H9 (cell line): ENCODE measurements at regions not wholly inside any gene's neighbourhood (a gene's known extent, or its start where the extent isn't known, plus 50 kb on each side); places are given as distances from the start of the nearest gene placed in this dataset.

Source experiments
- DNase-seq: peaks from one replicate; pipeline ENCODE4 v3.0.0-alpha.2; 2017
- H2AFZ ChIP-seq: one replicate; pipeline ENCODE4 v1.6.1; 2013; ENCODE audit warnings: mild to moderate bottlenecking, low read length, control low read depth, moderate library complexity
- H2AK5ac ChIP-seq: 2 replicates; pipeline ENCODE4 v1.6.1; 2013; ENCODE audit warnings: low read length, control low read depth, mixed read lengths; ENCODE audit not compliant: insufficient read length
- H2BK120ac ChIP-seq: one replicate; pipeline ENCODE4 v1.6.1; 2013; ENCODE audit warnings: low read depth, mild to moderate bottlenecking, low read length, control low read depth, inconsistent platforms; ENCODE audit not compliant: poor library complexity, severe bottlenecking
- H2BK12ac ChIP-seq: 2 replicates; pipeline ENCODE4 v1.6.1; 2013; ENCODE audit warnings: low read length, control low read depth, mixed read lengths, low read depth; ENCODE audit not compliant: insufficient read length
- H2BK15ac ChIP-seq: 2 replicates; pipeline ENCODE4 v1.6.1; 2013; ENCODE audit warnings: low read depth, low read length, control low read depth
- H2BK20ac ChIP-seq: one replicate; pipeline ENCODE4 v1.6.1; 2013; ENCODE audit warnings: low read depth, mild to moderate bottlenecking, low read length, control low read depth, inconsistent platforms; ENCODE audit not compliant: poor library complexity, severe bottlenecking
- H2BK5ac ChIP-seq: 2 replicates; pipeline ENCODE4 v1.6.1; 2013; ENCODE audit warnings: low read length, control low read depth, mixed read lengths; ENCODE audit not compliant: insufficient read length
- H3K14ac ChIP-seq: 2 replicates; pipeline ENCODE4 v1.6.1; 2013; ENCODE audit warnings: low read length, control low read depth; ENCODE audit not compliant: insufficient read depth
- H3K18ac ChIP-seq: 2 replicates; pipeline ENCODE4 v1.6.1; 2013; ENCODE audit warnings: low read depth, mild to moderate bottlenecking, mixed read lengths, low read length, control low read depth; ENCODE audit not compliant: insufficient read length
- H3K23ac ChIP-seq: 2 replicates; pipeline ENCODE4 v1.6.1; 2013; ENCODE audit warnings: low read length, control low read depth, mixed read lengths, low read depth; ENCODE audit not compliant: insufficient read length
- H3K23me2 ChIP-seq: 2 replicates; pipeline ENCODE4 v1.6.1; 2013; ENCODE audit warnings: low read depth, mild to moderate bottlenecking, mixed read lengths, low read length, control low read depth; ENCODE audit not compliant: insufficient read length, poor library complexity, severe bottlenecking
- H3K27ac ChIP-seq: 2 replicates; pipeline ENCODE4 v1.5.1; 2013; ENCODE audit warnings: low read length, control low read depth, mixed read lengths, low read depth; ENCODE audit not compliant: insufficient read length
- H3K27me3 ChIP-seq: 2 replicates; pipeline ENCODE4 v1.6.1; 2013; ENCODE audit warnings: low read length, control low read depth, inconsistent platforms; ENCODE audit not compliant: insufficient read depth
- H3K4ac ChIP-seq: 2 replicates; pipeline ENCODE4 v1.6.1; 2013; ENCODE audit warnings: low read depth, mild to moderate bottlenecking, control low read depth, inconsistent platforms, low read length, moderate library complexity
- H3K4me1 ChIP-seq: 2 replicates; pipeline ENCODE4 v1.6.1; 2013; ENCODE audit warnings: low read length, control low read depth, inconsistent platforms; ENCODE audit not compliant: insufficient read depth
- H3K4me2 ChIP-seq: 2 replicates; pipeline ENCODE4 v1.6.1; 2013; ENCODE audit warnings: low read length, control low read depth, mixed read lengths; ENCODE audit not compliant: insufficient read length, insufficient read depth
- H3K56ac ChIP-seq: 2 replicates; pipeline ENCODE4 v1.6.1; 2013; ENCODE audit warnings: low read depth, mild to moderate bottlenecking, mixed read lengths, low read length, control low read depth; ENCODE audit not compliant: insufficient read length
- H3K79me1 ChIP-seq: 2 replicates; pipeline ENCODE4 v1.6.1; 2013; ENCODE audit warnings: low read depth, mild to moderate bottlenecking, moderate library complexity, low read length, control low read depth, inconsistent platforms; ENCODE audit not compliant: insufficient read depth, poor library complexity, severe bottlenecking
- H3K79me2 ChIP-seq: 2 replicates; pipeline ENCODE4 v1.6.1; 2013; ENCODE audit warnings: low read length, control low read depth, inconsistent platforms; ENCODE audit not compliant: insufficient read depth
- H3K9ac ChIP-seq: 2 replicates; pipeline ENCODE4 v1.6.1; 2013; ENCODE audit warnings: low read length, control low read depth, mixed read lengths; ENCODE audit not compliant: insufficient read length; ENCODE audit errors: extremely low read depth
- H3K9me3 ChIP-seq: one replicate; pipeline ENCODE4 v1.6.1; 2013; ENCODE audit warnings: low read depth, low read length, inconsistent platforms; ENCODE audit not compliant: control insufficient read depth
- H3T11ph ChIP-seq: one replicate; pipeline ENCODE4 v1.6.1; 2013; ENCODE audit warnings: mild to moderate bottlenecking, low read length, control low read depth, inconsistent platforms
- H4K20me1 ChIP-seq: one replicate; pipeline ENCODE4 v1.6.1; 2013; ENCODE audit not compliant: control insufficient read depth, insufficient read length, insufficient read depth
- H4K5ac ChIP-seq: 2 replicates; pipeline ENCODE4 v1.6.1; 2013; ENCODE audit warnings: low read depth, mild to moderate bottlenecking, mixed read lengths, low read length, control low read depth; ENCODE audit not compliant: insufficient read length
- H4K8ac ChIP-seq: replicated peaks from 2 replicates; pipeline ENCODE4 v1.6.1; 2013; ENCODE audit warnings: low read length, control low read depth, mixed read lengths, low read depth; ENCODE audit not compliant: insufficient read length
- H4K91ac ChIP-seq: 2 replicates; pipeline ENCODE4 v1.6.1; 2013; ENCODE audit warnings: low read depth, mild to moderate bottlenecking, moderate library complexity, mixed read lengths, low read length, control low read depth; ENCODE audit not compliant: insufficient read length
- H3K27ac Mint-ChIP-seq, 3 experiments: 2 replicates in 2 of 3; 3 replicates in 1 of 3; pipeline ENCODE4 v1.8.0; 2020 to 2021; ENCODE audit warnings: mixed read lengths in 3 of 3, mild to moderate bottlenecking in 1 of 3, moderate library complexity in 1 of 3
- H3K27me3 Mint-ChIP-seq: 2 replicates; pipeline ENCODE4 v1.8.0; 2021; ENCODE audit warnings: low read depth, mild to moderate bottlenecking, moderate library complexity, mixed read lengths
- H3K36me3 Mint-ChIP-seq, 3 experiments: 2 replicates in 2 of 3; 3 replicates in 1 of 3; pipeline ENCODE4 v1.8.0; 2020 to 2021; ENCODE audit warnings: low read depth in 3 of 3, mixed read lengths in 3 of 3; ENCODE audit not compliant: insufficient read depth in 1 of 3
- H3K4me1 Mint-ChIP-seq, 2 experiments: 2 replicates each; pipeline ENCODE4 v1.8.0; 2020; ENCODE audit warnings: mixed read lengths in 2 of 2
- H3K4me3 Mint-ChIP-seq, 2 experiments: 2 replicates in 1 of 2; 3 replicates in 1 of 2; pipeline ENCODE4 v1.8.0; 2020 to 2021; ENCODE audit warnings: mild to moderate bottlenecking in 2 of 2, mixed read lengths in 2 of 2, moderate library complexity in 1 of 2
- H3K9me3 Mint-ChIP-seq, 2 experiments: 2 replicates in 1 of 2; 3 replicates in 1 of 2; pipeline ENCODE4 v1.8.0; 2020; ENCODE audit warnings: mild to moderate bottlenecking in 2 of 2, mixed read lengths in 2 of 2, moderate library complexity in 1 of 2
- CTCF ChIP-seq: fragments of 200-600 bp; sonication (generic); conservative IDR thresholded peaks from 3 replicates; pipeline ENCODE4 v1.8.0; 2021; ENCODE audit warnings: antibody characterized with exemption, mild to moderate bottlenecking
- WGBS: extraction: QIAGEN DNeasy Blood & Tissue Kit; methylation state at CpG from one replicate; pipeline ENCODE4 v1.1.7; 2013; ENCODE audit warnings: missing lambda C conversion rate, low lambda C conversion rate, mixed read lengths; ENCODE audit not compliant: insufficient read length; ENCODE audit errors: extremely low coverage; 5-methylcytosine and 5-hydroxymethylcytosine counted together

GRCh38 chr15:99476413-99477222, 89.2 kb upstream of the MEF2A start:
- Histone ChIP-seq H4K8ac (no peak overlapping the region), H3K27ac (no peak overlapping the region), H3K27me3 (no peaks in the 10 kb centered on the region), H2AFZ (no peak overlapping the region), H3K23ac (no peak overlapping the region), H2BK20ac (no peak overlapping the region), H2BK5ac (no peak overlapping the region), H3K4me1 (no peaks in the 10 kb centered on the region), H3K79me1 (no peaks in the 10 kb centered on the region), H2AK5ac (no peak overlapping the region), H2BK12ac (no peak overlapping the region), H3K4me2 (no peak overlapping the region), H4K5ac (no peak overlapping the region), H3K79me2 (no peaks in the 10 kb centered on the region), H3T11ph (no peak overlapping the region), H2BK120ac (no peak overlapping the region), H2BK15ac (no peak overlapping the region), H3K9me3 (no peaks in the 10 kb centered on the region), H3K56ac (no peak overlapping the region), H3K9ac (no peak overlapping the region), H3K18ac (peak overlapping the region; percentile 1), H3K14ac (no peak overlapping the region; the same call in 1 of the 2 replicates), H3K23me2 (no peaks in the 10 kb centered on the region), H3K4ac (no peak overlapping the region), H4K20me1 (no peaks in the 10 kb centered on the region), H4K91ac (no peak overlapping the region)
- TF ChIP-seq CTCF: no peak
- Mint-ChIP-seq H3K27me3 (peaks cover 2% of the 10 kb centered on the region; the same call in 1 of the 2 replicates), H3K9me3 (no peaks in the 10 kb centered on the region), H3K4me1 (peaks cover 20 to 24% of the 10 kb centered on the region in 2 experiments), H3K4me3 (no peak overlapping the region), H3K27ac (peak overlapping the region in 1 of 3 experiments; percentile 62; a peak in 2 of 7 replicates), H3K36me3 (no peaks in the 10 kb centered on the region)
- no peak for DNase-seq
- WGBS: no CpG with 5 or more reads among the region's 26 CpGs
